HCT116 (cell line): ENCODE measurements at regions not wholly inside any gene's neighbourhood (a gene's known extent, or its start where the extent isn't known, plus 50 kb on each side); places are given as distances from the start of the nearest gene placed in this dataset.

ENCODE experiments used
- ATAC-seq: fragments of 200-7000 bp; cut with Tn5 transposase; 2 replicates; pipeline ENCODE4 v1.9.1; 2020; ENCODE audit warnings: mild to moderate bottlenecking, moderate library complexity
- BruUV-seq: library from RNA; stranded (reverse); fragments of 400-500 nt; replicated peaks from 2 replicates; lab custom pipeline; 2021; lab: Mats Ljungman, UMichigan
- CTCF ChIA-PET: fragments of 300-600 bp; sonication (Branson Sonifier 250); formaldehyde crosslinking; loops from one replicate; lab custom pipeline; 2021; ENCODE audit warnings: antibody characterized with exemption; lab: Charles Lee
- POLR2A ChIA-PET: fragments of 300-600, 350-600 bp; sonication (Branson Sonifier 250); formaldehyde crosslinking; loops from one replicate; lab custom pipeline; 2021; ENCODE audit warnings: antibody characterized with exemption; lab: Charles Lee
- RAD21 ChIA-PET, 2 experiments: fragments of 300-600 bp; sonication (Branson Sonifier 250); formaldehyde crosslinking; loops; one replicate each; lab custom pipeline; 2023; ENCODE audit warnings: low total read pairs in 2 of 2; ENCODE audit not compliant: uncharacterized antibody in 2 of 2, unreplicated experiment in 2 of 2, low non-redundant PET in 1 of 2; lab: Charles Lee
- DNase-seq: peaks from one replicate; pipeline ENCODE4 v3.0.0-alpha.2; 2010; ENCODE audit warnings: low read depth, low spot score
- H2AFZ ChIP-seq: fragments of 200-600 bp; shearing (Covaris generic), sonication (generic); 2 replicates; pipeline ENCODE4 v1.6.1; 2017; ENCODE audit warnings: low read depth, mixed run types, mixed read lengths, antibody characterized with exemption, low read length; ENCODE audit not compliant: poor library complexity, severe bottlenecking
- H3K27ac ChIP-seq: 2 replicates; pipeline ENCODE4 v1.5.1; 2012; ENCODE audit warnings: low read depth, low read length
- H3K27me3 ChIP-seq: fragments of 200-600 bp; sonication (generic); 2 replicates; pipeline ENCODE4 v1.6.1; 2016; ENCODE audit warnings: mixed run types, low read length, mixed read lengths; ENCODE audit not compliant: insufficient read depth
- H3K36me3 ChIP-seq, 2 experiments: fragments of 200-500 bp in 1 of 2; fragments of 200-600 bp in 1 of 2; sonication (Bioruptor generic) in 1 of 2; sonication (generic) in 1 of 2; 2 replicates each; pipeline versions ENCODE4 v1.5.1 to v1.6.1; 2014 to 2016; ENCODE audit warnings: low read length in 2 of 2, inconsistent platforms in 1 of 2, mixed read lengths in 1 of 2, mixed run types in 1 of 2; ENCODE audit not compliant: insufficient read depth in 2 of 2, control insufficient read depth in 1 of 2
- H3K4me1 ChIP-seq, 2 experiments: fragments of 200-600 bp in 1 of 2; sonication (generic) in 1 of 2; 2 replicates each; pipeline versions ENCODE4 v1.5.1 to v1.6.1; 2012 to 2017; ENCODE audit warnings: low read length in 2 of 2, inconsistent platforms in 1 of 2, mild to moderate bottlenecking in 1 of 2, mixed read lengths in 1 of 2, mixed run types in 1 of 2, moderate library complexity in 1 of 2; ENCODE audit not compliant: insufficient read depth in 2 of 2, control insufficient read depth in 1 of 2
- H3K4me2 ChIP-seq: fragments of 200-600 bp; sonication (generic); 2 replicates; pipeline ENCODE4 v1.6.1; 2017; ENCODE audit warnings: mixed run types, low read length, mixed read lengths
- H3K4me3 ChIP-seq, 2 experiments: fragments of 200-600 bp in 1 of 2; sonication (generic) in 1 of 2; replicated peaks in 1 of 2; 2 replicates each; pipeline ENCODE4 v1.5.1; 2011 to 2016; ENCODE audit warnings: low read length in 2 of 2, control low read depth in 1 of 2, low read depth in 1 of 2, mild to moderate bottlenecking in 1 of 2, mixed read lengths in 1 of 2, mixed run types in 1 of 2
- H3K79me2 ChIP-seq: fragments of 200-600 bp; sonication (generic); 2 replicates; pipeline ENCODE4 v1.6.1; 2017; ENCODE audit warnings: mild to moderate bottlenecking, mixed run types, low read length, moderate library complexity, mixed read lengths; ENCODE audit not compliant: insufficient read depth
- H3K9ac ChIP-seq: fragments of 200-600 bp; sonication (generic); 2 replicates; pipeline ENCODE4 v1.6.1; 2016; ENCODE audit warnings: low read length, mixed read lengths
- H3K9me2 ChIP-seq: fragments of 200-600 bp; sonication (generic), shearing (Covaris generic); 2 replicates; pipeline ENCODE4 v1.6.1; 2017; ENCODE audit warnings: mixed run types, mild to moderate bottlenecking, moderate library complexity; ENCODE audit not compliant: insufficient read depth
- H3K9me3 ChIP-seq, 2 experiments: fragments of 200-500 bp in 1 of 2; fragments of 200-600 bp in 1 of 2; sonication (Bioruptor generic) in 1 of 2; sonication (generic) in 1 of 2; 2 replicates each; pipeline ENCODE4 v1.6.1; 2014 to 2017; ENCODE audit warnings: low read length in 2 of 2, mixed read lengths in 2 of 2, inconsistent platforms in 1 of 2, low read depth in 1 of 2, mild to moderate bottlenecking in 1 of 2, mixed run types in 1 of 2, moderate library complexity in 1 of 2; ENCODE audit not compliant: control insufficient read depth in 1 of 2, insufficient read depth in 1 of 2
- H4K20me1 ChIP-seq: fragments of 200-600 bp; sonication (generic), shearing (Covaris generic); 2 replicates; pipeline ENCODE4 v1.6.1; 2017; ENCODE audit warnings: mixed run types, mild to moderate bottlenecking, moderate library complexity; ENCODE audit not compliant: insufficient read depth
- CEBPB ChIP-seq: IDR thresholded peaks from 2 replicates; pipeline ENCODE4 v1.6.1; 2012; ENCODE audit warnings: low read depth
- JUND ChIP-seq: IDR thresholded peaks from 2 replicates; pipeline ENCODE4 v1.6.1; 2012
- POLR2A ChIP-seq: IDR thresholded peaks from 2 replicates; pipeline ENCODE4 v1.7.0; 2011; ENCODE audit warnings: borderline replicate concordance; ENCODE audit not compliant: insufficient read depth, insufficient read length; ENCODE audit errors: extremely low read depth
- POLR2AphosphoS5 ChIP-seq: IDR thresholded peaks from 2 replicates; pipeline ENCODE4 v1.6.1; 2011; ENCODE audit warnings: mild to moderate bottlenecking, low read depth, low read length, moderate library complexity
- SP1 ChIP-seq: IDR thresholded peaks from 2 replicates; pipeline ENCODE4 v1.6.1; 2012; ENCODE audit warnings: low read depth
- SRF ChIP-seq: IDR thresholded peaks from 2 replicates; pipeline ENCODE4 v1.6.1; 2012; ENCODE audit warnings: low read depth
- TCF7L2 ChIP-seq: IDR thresholded peaks from 2 replicates; pipeline ENCODE4 v1.7.0; 2011; ENCODE audit warnings: borderline replicate concordance, inconsistent platforms; ENCODE audit not compliant: insufficient read depth, insufficient read length; ENCODE audit errors: extremely low read depth
- ZFX ChIP-seq: fragments of 450-650 bp; IDR thresholded peaks from 2 replicates; pipeline ENCODE4 v1.6.1; 2017
- ZNF274 ChIP-seq: fragments of 200-500 bp; sonication (Bioruptor generic); IDR thresholded peaks from 2 replicates; pipeline ENCODE4 v1.6.1; 2014; ENCODE audit warnings: mild to moderate bottlenecking, low read depth, low read length, inconsistent platforms
- intact Hi-C: fragments of 100-400 bp; cut with micrococcal nuclease; formaldehyde crosslinking; loops from 2 replicates; pipeline ENCODE4 v1.10.0; 2022
- TF ChIP-seq, protein P1 (sequence below): IDR thresholded peaks from 2 replicates; pipeline ENCODE4 v1.6.1; 2012
- TF ChIP-seq, protein P2 (sequence below), 3 experiments: fragments of 200-600 bp in 1 of 3; sonication (generic) in 1 of 3; IDR thresholded peaks in 2 of 3; conservative IDR thresholded peaks in 1 of 3; 2 replicates each; pipeline ENCODE4 v1.5.1; 2012 to 2017; ENCODE audit warnings: low read depth in 2 of 3, low read length in 2 of 3, antibody characterized with exemption in 1 of 3, borderline replicate concordance in 1 of 3, control low read depth in 1 of 3, mild to moderate bottlenecking in 1 of 3, mixed read lengths in 1 of 3, mixed run types in 1 of 3, moderate library complexity in 1 of 3; ENCODE audit not compliant: insufficient read depth in 1 of 3
- TF ChIP-seq, protein P3 (sequence below): IDR thresholded peaks from 2 replicates; pipeline ENCODE4 v1.6.1; 2012; ENCODE audit warnings: low read depth

DNA sequence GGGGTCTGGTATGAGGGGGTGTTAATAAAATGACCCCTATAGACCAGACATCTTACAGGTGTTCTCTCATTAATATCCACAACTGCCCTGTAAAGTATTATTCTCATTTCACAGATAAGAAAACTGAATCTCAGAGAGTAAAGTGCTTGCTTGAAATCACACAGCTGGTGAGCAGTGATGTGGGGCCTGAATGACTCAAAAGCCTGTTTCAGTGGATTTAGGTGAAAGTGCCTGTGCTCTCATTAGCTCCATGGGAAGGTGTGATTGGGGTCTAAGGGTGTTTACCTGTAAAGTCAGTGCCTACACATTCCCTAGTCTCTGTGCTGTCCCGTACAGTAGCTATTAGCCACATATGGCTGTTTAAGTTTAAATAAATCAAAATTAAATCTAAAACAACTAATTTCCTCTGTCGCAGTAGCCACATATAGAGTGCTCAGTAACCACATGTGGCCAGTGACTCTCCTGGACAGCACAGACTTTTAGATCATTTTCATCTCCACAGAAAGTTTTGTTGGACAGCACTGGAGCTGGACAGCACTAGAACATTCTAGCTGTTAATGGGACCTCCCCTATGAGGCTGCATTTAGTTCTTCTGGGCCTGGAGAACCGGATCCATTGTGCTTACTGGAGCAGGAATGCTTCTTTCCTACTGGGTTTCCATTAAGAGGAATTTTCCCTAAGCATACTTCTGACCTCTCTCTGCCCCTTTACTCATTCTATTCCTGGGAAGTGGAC is 52.5 kb upstream of the SEMA6A start:
- ChIA-PET RAD21 (no interaction called here), POLR2A (no interaction called here), CTCF (no interaction called here)
- intact Hi-C loops, result no loop called here
- no peaks in the 10 kb centered on the region for H3K27me3 ChIP-seq
- TF ChIP-seq ZFX, result no peak
- TF ChIP-seq SP1, result no peak
- no peak for TF ChIP-seq POLR2AphosphoS5
- TF ChIP-seq, protein P1, sequence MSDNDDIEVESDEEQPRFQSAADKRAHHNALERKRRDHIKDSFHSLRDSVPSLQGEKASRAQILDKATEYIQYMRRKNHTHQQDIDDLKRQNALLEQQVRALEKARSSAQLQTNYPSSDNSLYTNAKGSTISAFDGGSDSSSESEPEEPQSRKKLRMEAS, result no peak
- no peak for TF ChIP-seq JUND
- no peak for TF ChIP-seq TCF7L2
- TF ChIP-seq CEBPB, result no peak
- no peak overlapping the region for H3K9ac ChIP-seq
- no peak overlapping the region for H3K27ac ChIP-seq
- BruUV-seq, result no TSS peak
- H3K9me3 ChIP-seq, result no peaks in the 10 kb centered on the region
- no peaks in the 10 kb centered on the region for H3K9me2 ChIP-seq
- DNase-seq (no peak), ATAC-seq (no peak)
- H3K4me2 ChIP-seq, result no peak overlapping the region
- H4K20me1 ChIP-seq, result no peaks in the 10 kb centered on the region
- no peaks in the 10 kb centered on the region for H3K79me2 ChIP-seq
- H3K36me3 ChIP-seq, result no peaks in the 10 kb centered on the region
- H3K4me1 ChIP-seq, result no peaks in the 10 kb centered on the region
- H2AFZ ChIP-seq, result no peak overlapping the region
- H3K4me3 ChIP-seq, result no peak overlapping the region

DNA sequence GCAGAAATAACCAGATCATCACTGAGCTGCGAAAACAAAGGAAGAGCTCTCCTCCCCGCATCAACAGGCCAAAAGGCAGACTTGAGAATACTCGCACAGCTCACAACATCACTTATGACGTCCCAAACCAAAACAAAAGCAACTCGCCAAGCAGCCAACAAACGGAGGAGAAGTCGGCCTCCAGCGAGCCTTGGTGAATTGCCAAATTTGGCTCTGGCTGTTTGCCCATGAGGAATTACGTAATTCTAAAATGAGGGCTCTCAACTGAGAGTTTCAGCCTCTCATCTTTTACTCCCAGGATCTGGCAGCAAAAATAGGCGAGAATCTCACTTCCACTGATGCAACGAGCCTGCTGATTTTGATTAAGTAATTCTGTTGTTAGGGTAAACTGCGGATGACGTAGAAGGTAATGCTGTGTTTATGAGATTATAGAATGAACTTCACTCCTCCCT is 51.7 kb upstream of the SEMA6A start:
- Histone ChIP-seq H3K27ac (no peak overlapping the region), H3K4me2 (no peak overlapping the region), H3K36me3 (no peaks in the 10 kb centered on the region), H3K9me3 (no peaks in the 10 kb centered on the region), H3K79me2 (no peaks in the 10 kb centered on the region), H3K4me3 (no peak overlapping the region), H2AFZ (no peak overlapping the region), H4K20me1 (no peaks in the 10 kb centered on the region), H3K9ac (no peak overlapping the region), H3K4me1 (no peaks in the 10 kb centered on the region), H3K9me2 (no peaks in the 10 kb centered on the region), H3K27me3 (no peaks in the 10 kb centered on the region)
- CTCF ChIA-PET, result no interaction called here
- POLR2A ChIA-PET, result no interaction called here
- TF ChIP-seq, protein P2, sequence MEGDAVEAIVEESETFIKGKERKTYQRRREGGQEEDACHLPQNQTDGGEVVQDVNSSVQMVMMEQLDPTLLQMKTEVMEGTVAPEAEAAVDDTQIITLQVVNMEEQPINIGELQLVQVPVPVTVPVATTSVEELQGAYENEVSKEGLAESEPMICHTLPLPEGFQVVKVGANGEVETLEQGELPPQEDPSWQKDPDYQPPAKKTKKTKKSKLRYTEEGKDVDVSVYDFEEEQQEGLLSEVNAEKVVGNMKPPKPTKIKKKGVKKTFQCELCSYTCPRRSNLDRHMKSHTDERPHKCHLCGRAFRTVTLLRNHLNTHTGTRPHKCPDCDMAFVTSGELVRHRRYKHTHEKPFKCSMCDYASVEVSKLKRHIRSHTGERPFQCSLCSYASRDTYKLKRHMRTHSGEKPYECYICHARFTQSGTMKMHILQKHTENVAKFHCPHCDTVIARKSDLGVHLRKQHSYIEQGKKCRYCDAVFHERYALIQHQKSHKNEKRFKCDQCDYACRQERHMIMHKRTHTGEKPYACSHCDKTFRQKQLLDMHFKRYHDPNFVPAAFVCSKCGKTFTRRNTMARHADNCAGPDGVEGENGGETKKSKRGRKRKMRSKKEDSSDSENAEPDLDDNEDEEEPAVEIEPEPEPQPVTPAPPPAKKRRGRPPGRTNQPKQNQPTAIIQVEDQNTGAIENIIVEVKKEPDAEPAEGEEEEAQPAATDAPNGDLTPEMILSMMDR (IDR thresholded peaks at IDR 0.05 in 2 of 3, conservative IDR thresholded peaks at IDR 0.05 in 1 of 3; ENCODE audit: borderline replicate concordance in 1 of 3, insufficient read depth in 1 of 3, low read depth in 2 of 3, low read length in 2 of 3), result no peak
- TF ChIP-seq, protein P3, sequence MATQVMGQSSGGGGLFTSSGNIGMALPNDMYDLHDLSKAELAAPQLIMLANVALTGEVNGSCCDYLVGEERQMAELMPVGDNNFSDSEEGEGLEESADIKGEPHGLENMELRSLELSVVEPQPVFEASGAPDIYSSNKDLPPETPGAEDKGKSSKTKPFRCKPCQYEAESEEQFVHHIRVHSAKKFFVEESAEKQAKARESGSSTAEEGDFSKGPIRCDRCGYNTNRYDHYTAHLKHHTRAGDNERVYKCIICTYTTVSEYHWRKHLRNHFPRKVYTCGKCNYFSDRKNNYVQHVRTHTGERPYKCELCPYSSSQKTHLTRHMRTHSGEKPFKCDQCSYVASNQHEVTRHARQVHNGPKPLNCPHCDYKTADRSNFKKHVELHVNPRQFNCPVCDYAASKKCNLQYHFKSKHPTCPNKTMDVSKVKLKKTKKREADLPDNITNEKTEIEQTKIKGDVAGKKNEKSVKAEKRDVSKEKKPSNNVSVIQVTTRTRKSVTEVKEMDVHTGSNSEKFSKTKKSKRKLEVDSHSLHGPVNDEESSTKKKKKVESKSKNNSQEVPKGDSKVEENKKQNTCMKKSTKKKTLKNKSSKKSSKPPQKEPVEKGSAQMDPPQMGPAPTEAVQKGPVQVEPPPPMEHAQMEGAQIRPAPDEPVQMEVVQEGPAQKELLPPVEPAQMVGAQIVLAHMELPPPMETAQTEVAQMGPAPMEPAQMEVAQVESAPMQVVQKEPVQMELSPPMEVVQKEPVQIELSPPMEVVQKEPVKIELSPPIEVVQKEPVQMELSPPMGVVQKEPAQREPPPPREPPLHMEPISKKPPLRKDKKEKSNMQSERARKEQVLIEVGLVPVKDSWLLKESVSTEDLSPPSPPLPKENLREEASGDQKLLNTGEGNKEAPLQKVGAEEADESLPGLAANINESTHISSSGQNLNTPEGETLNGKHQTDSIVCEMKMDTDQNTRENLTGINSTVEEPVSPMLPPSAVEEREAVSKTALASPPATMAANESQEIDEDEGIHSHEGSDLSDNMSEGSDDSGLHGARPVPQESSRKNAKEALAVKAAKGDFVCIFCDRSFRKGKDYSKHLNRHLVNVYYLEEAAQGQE, result no peak
- TF ChIP-seq TCF7L2 (no peak), CEBPB (no peak), ZNF274 (no peak), SRF (no peak), POLR2A (no peak)
- DNase-seq, result no peak
- BruUV-seq, result no TSS peak
- intact Hi-C loops, result no loop called here
- RAD21 ChIA-PET, result no interaction called here
- no peak for ATAC-seq
